ENCODE measurements at regions not wholly inside any gene's neighbourhood (a gene's known extent, or its start where the extent isn't known, plus 50 kb on each side); places are given as distances from the start of the nearest gene placed in this dataset.

DNA sequence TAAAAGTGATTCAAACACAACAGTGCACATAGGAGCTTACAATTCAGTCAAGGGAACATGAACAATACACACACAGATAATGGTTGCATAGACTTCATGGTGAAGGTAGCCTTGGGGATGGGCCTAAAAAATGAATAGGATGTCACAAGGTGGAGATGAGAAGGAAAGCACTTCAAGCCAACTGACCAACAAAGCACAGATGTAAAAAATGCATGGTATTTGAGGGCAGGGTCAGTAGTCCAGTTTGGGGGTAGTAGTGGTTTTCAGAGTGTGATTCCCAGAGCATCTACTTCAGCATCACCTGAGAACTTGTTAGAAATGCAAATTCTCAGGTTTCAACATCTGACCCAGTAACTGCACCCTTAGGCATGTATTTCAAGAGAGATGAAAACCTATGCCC lies 88.9 kb downstream of the PERP start:
- Mint-ChIP-seq H3K4me3 (no peak overlapping the region), H3K27me3 (peaks cover 4% of the 10 kb centered on the region), H3K36me3 (ENCODE audit: low read depth) (no peaks in the 10 kb centered on the region), H3K9me3 (no peaks in the 10 kb centered on the region), H3K4me1 (no peaks in the 10 kb centered on the region), H3K27ac (no peak overlapping the region)
- POLR2A ChIA-PET = no interaction called here
- DNase-seq = no peak
- CTCF ChIA-PET = no interaction called here

DNA sequence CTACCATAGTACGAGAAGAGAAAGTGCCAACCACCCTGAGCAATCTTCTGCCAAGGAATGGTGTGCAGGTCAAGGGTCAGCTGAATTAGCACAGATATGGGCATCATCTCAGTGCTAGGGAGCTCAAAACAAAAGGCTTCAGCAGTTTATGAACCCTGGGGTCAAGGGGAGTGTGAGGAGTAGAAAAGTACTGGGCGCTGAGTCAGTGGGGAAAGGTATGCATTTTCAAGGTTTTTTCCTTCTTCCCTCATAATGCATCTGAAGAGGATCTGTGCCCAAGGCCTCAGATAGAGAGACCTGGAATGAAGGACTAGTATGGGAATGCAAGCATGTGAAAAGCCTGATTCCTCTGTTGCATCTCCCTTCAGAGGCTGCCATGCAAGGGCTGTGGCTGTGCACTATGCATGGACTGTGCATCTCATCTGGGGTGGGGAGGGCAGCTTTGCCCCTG lies 81.7 kb downstream of the PERP start:
- ChIA-PET POLR2A (no interaction called here), CTCF (interaction anchor here (1.8 kb wide), 1 partner anchor 19 kb away, joined by 7 read pairs; no protein-coding TSS in a partner anchor)
- H3K4me1 Mint-ChIP-seq = no peaks in the 10 kb centered on the region
- peaks cover 4% of the 10 kb centered on the region for H3K27me3 Mint-ChIP-seq
- H3K4me3 Mint-ChIP-seq = no peak overlapping the region
- no peaks in the 10 kb centered on the region for H3K36me3 Mint-ChIP-seq (ENCODE audit: low read depth)
- no peak overlapping the region for H3K27ac Mint-ChIP-seq
- no peaks in the 10 kb centered on the region for H3K9me3 Mint-ChIP-seq
- no peak for DNase-seq

DNA sequence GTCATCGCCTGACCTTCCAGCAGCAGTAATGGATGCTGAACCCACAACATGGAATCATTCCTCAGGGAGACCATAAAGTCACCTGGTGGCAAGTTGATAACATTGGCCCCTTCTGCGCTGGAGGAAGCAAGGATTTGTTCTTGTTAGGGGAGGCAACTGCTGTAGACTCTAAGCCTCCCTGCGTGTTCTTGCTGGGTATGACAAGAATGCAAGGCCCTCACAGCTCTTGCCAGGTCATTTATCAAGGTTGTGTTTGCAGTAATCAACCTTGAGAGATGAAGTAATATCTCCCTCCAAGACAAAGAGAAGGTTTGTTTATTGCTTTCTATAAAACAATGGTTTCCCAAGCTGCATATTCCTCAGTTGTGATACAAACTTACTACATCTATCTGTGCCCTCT lies 80.9 kb downstream of the PERP start:
- Mint-ChIP-seq H3K27me3 (peaks cover 4% of the 10 kb centered on the region), H3K4me3 (no peak overlapping the region), H3K36me3 (ENCODE audit: low read depth) (no peaks in the 10 kb centered on the region), H3K4me1 (peaks cover 4% of the 10 kb centered on the region), H3K27ac (no peak overlapping the region), H3K9me3 (no peaks in the 10 kb centered on the region)
- no peak for DNase-seq
- ChIA-PET POLR2A (no interaction called here), CTCF (interaction anchor here (0.7 kb wide), 1 partner anchor 20 kb away, joined by 3 read pairs; no protein-coding TSS in a partner anchor)

DNA sequence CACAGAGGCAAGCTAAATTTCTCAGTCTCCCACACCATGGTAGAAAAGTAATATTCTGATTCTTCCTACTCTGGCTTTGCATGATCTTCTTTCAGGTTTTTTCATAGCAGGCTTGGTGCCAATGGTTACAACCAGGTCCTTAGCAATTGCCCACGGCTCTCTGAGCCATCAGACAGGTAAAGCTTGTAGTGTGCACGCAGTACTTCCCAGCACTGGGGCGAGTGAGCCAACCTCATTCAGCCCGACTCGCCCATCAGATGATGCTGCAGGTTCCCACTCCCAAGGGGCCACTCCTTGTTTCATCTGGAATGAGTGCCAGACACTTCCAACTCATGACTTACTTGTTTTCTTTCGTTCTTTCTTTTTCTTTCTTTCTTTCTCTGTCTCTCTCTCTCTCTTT lies 78.3 kb downstream of the PERP start:
- no peak overlapping the region for H3K4me3 Mint-ChIP-seq
- DNase-seq = no peak
- H3K4me1 Mint-ChIP-seq = peaks cover 5% of the 10 kb centered on the region
- H3K27me3 Mint-ChIP-seq = peaks cover 3% of the 10 kb centered on the region
- H3K9me3 Mint-ChIP-seq = no peaks in the 10 kb centered on the region
- H3K27ac Mint-ChIP-seq = no peak overlapping the region
- ChIA-PET CTCF (interaction anchor here (0.7 kb wide), 1 partner anchor 32 kb away, joined by 3 read pairs; no protein-coding TSS in a partner anchor), POLR2A (no interaction called here)
- H3K36me3 Mint-ChIP-seq (ENCODE audit: low read depth) = no peaks in the 10 kb centered on the region

DNA sequence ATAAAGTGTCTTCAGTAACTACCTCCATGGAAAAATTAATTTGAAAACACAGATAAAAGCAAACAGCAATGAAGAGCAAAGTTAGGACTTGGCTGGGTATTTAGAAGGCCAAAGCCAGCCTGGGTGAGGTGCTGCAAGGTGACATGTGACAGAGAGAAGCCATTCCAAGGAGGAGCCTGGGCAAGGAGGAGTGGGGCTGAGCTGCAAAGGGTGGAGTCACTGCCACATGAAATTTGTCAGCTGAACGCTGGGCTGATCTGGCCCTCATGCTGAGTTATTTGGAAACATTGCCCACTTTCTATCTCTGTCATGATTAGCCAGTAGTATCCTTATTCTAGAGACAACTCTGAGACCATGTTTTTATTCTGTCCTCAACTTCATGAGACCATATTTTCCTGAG lies 76.3 kb downstream of the PERP start:
- no peak overlapping the region for H3K27ac Mint-ChIP-seq
- H3K4me3 Mint-ChIP-seq = no peak overlapping the region
- DNase-seq = no peak
- peaks cover 3% of the 10 kb centered on the region for H3K27me3 Mint-ChIP-seq
- ChIA-PET CTCF (interaction anchor here (1.2 kb wide), 1 partner anchor 85 kb away, joined by 4 read pairs; no protein-coding TSS in a partner anchor), POLR2A (no interaction called here)
- H3K4me1 Mint-ChIP-seq = peaks cover 5% of the 10 kb centered on the region
- H3K36me3 Mint-ChIP-seq (ENCODE audit: low read depth) = no peaks in the 10 kb centered on the region
- no peaks in the 10 kb centered on the region for H3K9me3 Mint-ChIP-seq

DNA sequence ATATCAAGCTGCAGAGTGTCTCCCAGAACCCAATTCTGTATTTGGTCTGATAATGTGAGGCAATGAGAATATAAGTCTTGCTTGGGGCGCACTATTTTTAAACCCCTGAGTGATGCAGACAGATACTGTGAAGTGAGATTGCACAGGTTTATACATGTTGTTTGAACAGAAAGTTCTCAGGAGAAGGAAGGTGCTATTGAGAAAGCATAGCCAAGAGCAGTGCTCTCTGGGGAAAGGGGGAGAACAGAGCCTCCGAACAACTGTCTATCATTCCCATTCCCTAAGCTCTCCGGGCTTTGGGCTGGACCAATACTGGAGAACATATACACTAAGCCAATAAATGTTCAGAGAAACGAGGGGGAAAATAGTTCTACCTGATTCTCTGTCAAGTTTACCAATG lies 75.8 kb downstream of the PERP start:
- H3K27me3 Mint-ChIP-seq = peaks cover 3% of the 10 kb centered on the region
- no peak for DNase-seq
- H3K4me3 Mint-ChIP-seq = no peak overlapping the region
- H3K27ac Mint-ChIP-seq = no peak overlapping the region
- H3K4me1 Mint-ChIP-seq = peaks cover 5% of the 10 kb centered on the region
- ChIA-PET POLR2A (no interaction called here), CTCF (interaction anchor here (0.6 to 2.1 kb wide), 3 partner anchors 25 to 1396 kb away, joined by 4 to 7 read pairs (median 7); no protein-coding TSS in a partner anchor)
- H3K9me3 Mint-ChIP-seq = no peaks in the 10 kb centered on the region
- no peaks in the 10 kb centered on the region for H3K36me3 Mint-ChIP-seq (ENCODE audit: low read depth)

DNA sequence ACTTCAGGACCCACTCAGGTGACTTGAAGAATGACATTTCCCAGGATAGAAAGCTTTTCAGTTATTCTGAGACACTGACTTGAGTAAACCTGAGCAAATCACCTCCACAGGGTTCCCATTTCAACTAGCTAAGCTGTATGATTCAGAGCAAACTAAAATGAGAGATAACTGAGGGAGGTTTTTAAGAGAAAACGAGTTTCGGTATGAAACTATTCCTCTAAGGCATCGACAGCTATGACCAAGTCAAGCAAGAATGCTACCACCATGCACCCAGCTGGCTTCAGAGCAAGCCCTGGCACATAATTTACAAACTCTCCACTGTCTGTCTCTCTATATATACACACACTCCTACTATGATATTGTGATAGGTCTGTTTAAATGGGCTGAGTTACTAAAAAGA lies 75.4 kb downstream of the PERP start:
- peaks cover 3% of the 10 kb centered on the region for H3K27me3 Mint-ChIP-seq
- no peaks in the 10 kb centered on the region for H3K9me3 Mint-ChIP-seq
- peaks cover 5% of the 10 kb centered on the region for H3K4me1 Mint-ChIP-seq
- POLR2A ChIA-PET = no interaction called here
- CTCF ChIA-PET = interaction anchor here (0.6 to 2.1 kb wide), 3 partner anchors 25 to 1396 kb away, joined by 4 to 7 read pairs (median 7); no protein-coding TSS in a partner anchor
- H3K4me3 Mint-ChIP-seq = no peak overlapping the region
- no peak overlapping the region for H3K27ac Mint-ChIP-seq
- H3K36me3 Mint-ChIP-seq (ENCODE audit: low read depth) = no peaks in the 10 kb centered on the region
- no peak for DNase-seq

DNA sequence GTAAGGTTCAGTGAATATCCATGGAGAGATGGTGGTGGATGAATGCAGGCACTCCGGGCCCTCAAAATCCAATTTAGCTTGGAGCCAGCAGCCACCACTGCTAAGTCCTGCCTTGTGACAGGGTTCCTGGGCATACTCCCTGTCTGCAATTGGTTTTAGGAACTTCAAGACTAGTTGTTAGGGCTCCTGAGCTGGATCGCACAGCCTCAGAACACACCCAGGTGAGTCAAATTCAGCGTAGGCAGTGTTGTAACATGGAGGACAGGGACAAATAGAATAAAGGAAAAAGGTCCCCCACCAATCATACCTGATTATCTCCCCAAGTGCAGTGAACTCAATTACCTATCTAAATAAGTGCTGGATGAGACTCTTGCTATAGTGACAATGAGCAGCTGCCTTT lies 74.6 kb downstream of the PERP start:
- Mint-ChIP-seq H3K27ac (no peak overlapping the region), H3K9me3 (no peaks in the 10 kb centered on the region), H3K4me1 (peaks cover 5% of the 10 kb centered on the region), H3K4me3 (no peak overlapping the region), H3K27me3 (peaks cover 3% of the 10 kb centered on the region), H3K36me3 (ENCODE audit: low read depth) (no peaks in the 10 kb centered on the region)
- no peak for DNase-seq
- POLR2A ChIA-PET = no interaction called here
- CTCF ChIA-PET = interaction anchor here (2.1 kb wide), 1 partner anchor 26 kb away, joined by 7 read pairs; no protein-coding TSS in a partner anchor

DNA sequence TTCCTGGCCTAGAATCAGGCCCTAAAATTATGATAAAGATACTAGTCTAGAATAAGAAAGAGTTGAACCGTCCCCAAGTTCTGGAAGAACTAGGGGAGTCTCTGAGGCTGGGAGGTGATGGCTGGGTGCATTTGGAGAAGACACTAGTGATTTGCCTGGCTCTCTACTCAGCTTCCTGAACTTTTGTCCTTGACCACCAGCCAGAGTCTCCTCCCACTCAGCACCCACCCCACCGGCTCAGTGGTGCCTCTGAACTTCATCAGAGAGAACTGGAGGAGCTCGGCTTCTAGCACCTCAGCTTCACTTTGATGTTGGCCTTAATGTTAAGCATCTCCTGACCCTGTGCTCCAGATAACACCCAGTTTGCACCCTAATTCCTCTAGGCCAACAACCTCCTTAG lies 73.0 kb downstream of the PERP start:
- no peak for DNase-seq
- no peaks in the 10 kb centered on the region for H3K27me3 Mint-ChIP-seq
- H3K27ac Mint-ChIP-seq = no peak overlapping the region
- no peak overlapping the region for H3K4me3 Mint-ChIP-seq
- CTCF ChIA-PET = interaction anchor here (1.0 kb wide), 1 partner anchor 9 kb away, joined by 3 read pairs; no protein-coding TSS in a partner anchor
- no peaks in the 10 kb centered on the region for H3K9me3 Mint-ChIP-seq
- H3K36me3 Mint-ChIP-seq (ENCODE audit: low read depth) = no peaks in the 10 kb centered on the region
- peaks cover 5% of the 10 kb centered on the region for H3K4me1 Mint-ChIP-seq
- POLR2A ChIA-PET = no interaction called here

DNA sequence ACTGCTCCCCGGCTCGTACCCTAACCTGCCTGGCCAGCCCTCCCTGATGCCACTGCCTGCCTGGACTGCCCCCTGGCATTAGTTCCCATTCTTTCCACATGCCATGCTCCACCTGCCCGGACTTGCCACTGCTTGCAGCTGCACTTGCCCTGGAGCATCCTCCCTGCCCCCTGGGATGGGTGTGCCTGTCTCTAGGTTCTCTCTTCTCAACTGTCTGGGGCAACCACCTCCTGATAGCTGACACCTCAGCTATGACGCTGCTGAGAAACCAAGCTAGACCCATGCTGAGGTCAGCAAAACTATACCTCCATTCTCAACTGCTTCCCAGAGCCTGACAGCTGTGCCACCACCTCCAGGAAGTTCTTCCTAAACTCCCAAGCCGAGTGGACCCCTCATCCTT lies 72.1 kb downstream of the PERP start:
- Mint-ChIP-seq H3K4me1 (peaks cover 5% of the 10 kb centered on the region), H3K27me3 (no peaks in the 10 kb centered on the region), H3K27ac (no peak overlapping the region), H3K4me3 (no peak overlapping the region), H3K9me3 (no peaks in the 10 kb centered on the region), H3K36me3 (ENCODE audit: low read depth) (no peaks in the 10 kb centered on the region)
- ChIA-PET CTCF (interaction anchor here (1.0 kb wide), 1 partner anchor 8 kb away, joined by 3 read pairs; no protein-coding TSS in a partner anchor), POLR2A (no interaction called here)
- no peak for DNase-seq

DNA sequence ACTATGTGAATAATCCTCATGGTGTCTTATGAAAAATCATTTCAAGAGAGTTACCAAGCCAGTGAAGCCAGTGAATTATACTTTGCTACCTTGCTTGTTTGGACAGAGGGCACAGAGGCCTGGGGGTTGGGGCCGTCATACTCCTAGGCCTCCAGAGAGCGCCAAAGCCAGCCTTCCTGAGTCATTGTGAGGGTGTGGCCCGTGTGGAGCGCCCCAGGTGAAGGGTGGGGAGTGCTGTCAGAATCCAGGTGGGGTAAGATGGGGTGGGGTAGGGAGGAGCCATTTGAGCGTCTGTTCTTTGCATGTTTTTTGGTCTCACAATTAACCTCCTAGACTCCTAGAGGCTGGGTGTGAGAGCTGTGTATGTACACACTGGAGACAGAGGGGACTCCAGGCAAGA lies 71.1 kb downstream of the PERP start:
- DNase-seq = no peak
- H3K9me3 Mint-ChIP-seq = no peaks in the 10 kb centered on the region
- no peak overlapping the region for H3K27ac Mint-ChIP-seq
- CTCF ChIA-PET = interaction anchor here (0.9 kb wide), 1 partner anchor 29 kb away, joined by 3 read pairs; no protein-coding TSS in a partner anchor
- peaks cover 4% of the 10 kb centered on the region for H3K27me3 Mint-ChIP-seq
- POLR2A ChIA-PET = no interaction called here
- H3K4me3 Mint-ChIP-seq = no peak overlapping the region
- H3K36me3 Mint-ChIP-seq (ENCODE audit: low read depth) = no peaks in the 10 kb centered on the region
- peaks cover 2% of the 10 kb centered on the region for H3K4me1 Mint-ChIP-seq

DNA sequence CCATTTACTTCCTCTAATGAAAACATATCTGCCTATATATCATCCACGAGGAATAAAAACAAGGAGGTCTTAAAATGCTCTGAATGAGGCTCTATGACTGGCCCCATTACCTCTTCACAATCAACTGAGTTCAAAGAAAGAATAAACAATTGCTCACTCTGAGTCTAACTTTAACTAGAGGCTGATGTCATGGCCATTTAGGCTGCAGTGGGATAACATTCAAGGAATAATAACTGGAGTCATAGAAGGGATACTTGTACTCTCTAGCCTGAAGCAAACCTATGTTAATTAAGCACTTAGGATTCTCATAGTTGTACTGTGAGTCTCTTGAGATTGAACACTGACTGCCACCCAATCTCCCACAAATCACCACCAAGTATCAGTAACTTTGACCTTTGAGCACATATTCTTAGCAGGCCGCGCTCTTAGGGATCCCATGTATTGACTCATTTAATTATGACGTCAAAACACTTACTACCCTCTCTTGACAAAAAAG lies 70.2 kb downstream of the PERP start:
- Mint-ChIP-seq H3K36me3 (ENCODE audit: low read depth) (no peaks in the 10 kb centered on the region), H3K27ac (no peak overlapping the region), H3K27me3 (peaks cover 5% of the 10 kb centered on the region), H3K4me3 (no peak overlapping the region), H3K4me1 (peaks cover under 1% of the 10 kb centered on the region), H3K9me3 (no peaks in the 10 kb centered on the region)
- ChIA-PET CTCF (no interaction called here), POLR2A (no interaction called here)
- DNase-seq = no peak

DNA sequence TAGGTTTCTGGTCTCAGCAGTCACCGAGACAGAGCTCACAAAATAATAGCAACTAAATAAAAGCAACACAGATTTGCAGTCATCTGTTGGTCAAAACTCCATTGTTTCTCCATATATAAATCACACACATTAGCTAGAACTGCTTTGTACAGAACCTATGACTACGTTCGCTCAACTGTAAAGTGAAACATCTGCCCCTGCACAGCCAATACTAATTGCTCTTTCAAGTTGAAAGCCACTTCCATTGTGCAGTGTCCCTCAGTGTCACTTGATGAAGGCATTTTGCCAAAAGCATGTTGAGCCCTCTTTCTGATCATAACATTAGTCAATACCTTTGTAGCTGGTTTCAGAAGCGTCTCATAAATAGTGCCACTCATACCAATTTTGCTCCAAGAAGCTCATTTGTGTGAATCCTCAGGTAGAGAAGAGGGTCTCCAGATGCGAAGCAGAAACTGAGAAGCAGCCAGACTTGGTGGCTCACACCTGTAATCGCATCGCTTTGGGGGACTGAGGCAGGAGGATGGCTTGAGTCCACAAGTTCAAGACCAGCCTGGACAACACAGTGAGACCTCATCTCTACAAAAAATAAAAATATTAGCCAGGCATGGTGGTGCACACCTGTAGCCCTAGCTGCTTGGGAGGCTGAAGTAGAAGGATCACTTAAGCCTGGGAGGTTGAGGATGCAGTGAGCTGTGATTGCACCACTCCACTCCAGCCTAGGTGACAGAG lies 68.9 kb downstream of the PERP start:
- no peak overlapping the region for H3K27ac Mint-ChIP-seq
- POLR2A ChIA-PET = no interaction called here
- DNase-seq = no peak
- CTCF ChIA-PET = no interaction called here
- H3K4me1 Mint-ChIP-seq = no peaks in the 10 kb centered on the region
- H3K4me3 Mint-ChIP-seq = no peak overlapping the region
- peaks cover 2% of the 10 kb centered on the region for H3K9me3 Mint-ChIP-seq
- H3K36me3 Mint-ChIP-seq (ENCODE audit: low read depth) = no peaks in the 10 kb centered on the region
- H3K27me3 Mint-ChIP-seq = peaks cover 8% of the 10 kb centered on the region
